Adrenal gland (tissue), 9 donors: ENCODE measurements at regions not wholly inside any gene's neighbourhood (a gene's known extent, or its start where the extent isn't known, plus 50 kb on each side); places are given as distances from the start of the nearest gene placed in this dataset.

ENCODE experiments used
- DNase-seq, 7 donors: peaks; one replicate each; pipeline ENCODE4 v3.0.0-alpha.2; 2019 to 2020
- H3K27ac ChIP-seq, 5 donors: fragments of 200-600 bp; sonication (generic) in 4 of 5; 1 replicate in 3 of 5; 2 replicates in 2 of 5; pipeline versions ENCODE4 v1.5.1 to v1.8.0; 2016 to 2020; ENCODE audit warnings: mild to moderate bottlenecking in 1 of 5
- H3K27me3 ChIP-seq: fragments of 200-600 bp; 2 replicates; pipeline ENCODE4 v1.8.0; 2021
- H3K36me3 ChIP-seq, 2 donors: fragments of 200-600 bp; replicated peaks in 1 of 2; 1 replicate in 1 of 2; 2 replicates in 1 of 2; pipeline versions ENCODE4 v1.5.1 to v1.8.0; 2018 to 2022
- H3K4me1 ChIP-seq, 2 donors: fragments of 200-600 bp; replicated peaks in 1 of 2; 1 replicate in 1 of 2; 2 replicates in 1 of 2; pipeline versions ENCODE4 v1.5.1 to v1.8.0; 2018 to 2021
- H3K4me3 ChIP-seq, 4 donors: fragments of 200-600 bp; sonication (generic) in 3 of 4; one replicate each; pipeline ENCODE4 v1.5.1; 2016 to 2018
- H3K9me3 ChIP-seq, 3 donors: fragments of 200-600 bp; sonication (generic) in 1 of 3; replicated peaks in 1 of 3; 1 replicate in 2 of 3; 2 replicates in 1 of 3; pipeline versions ENCODE4 v1.5.1 to v1.8.0; 2016 to 2021
- POLR2A ChIP-seq, 2 donors: fragments of 450-650 bp; IDR thresholded peaks; one replicate each; pipeline ENCODE4 v1.6.1; 2017; ENCODE audit warnings: antibody characterized with exemption in 2 of 2, mild to moderate bottlenecking in 2 of 2, moderate library complexity in 1 of 2
- WGBS, 4 donors: extraction: QIAGEN DNeasy Blood & Tissue Kit in 2 of 4; methylation state at CpG; one replicate each; pipeline versions ENCODE4 v1.1.5 to v1.1.7; 2013 to 2017; 5-methylcytosine and 5-hydroxymethylcytosine counted together
- intact Hi-C, 2 donors: fragments of 100-400 bp; cut with DNase I; formaldehyde crosslinking; loops; one replicate each; pipeline versions ENCODE4 v1.14.1 to v1.15.0; 2022 to 2023
- TF ChIP-seq, protein P1 (sequence below), 6 experiments: fragments of 450-650 bp in 4 of 6; fragments of 200-600 bp in 2 of 6; sonication (generic) in 1 of 6; IDR thresholded peaks; 1 replicate in 5 of 6; 2 replicates in 1 of 6; pipeline versions ENCODE4 v1.5.1 to v1.8.0; 2016 to 2021; ENCODE audit warnings: antibody characterized with exemption in 6 of 6, mild to moderate bottlenecking in 2 of 6, moderate library complexity in 1 of 6
- donor health status: healthy with polysubstance abuse.
- donor health status: Bipolar disorder and iron deficiency.
- donor health status: DM: yes; HTN: yes; CAD: no.
- donor health status: DM: no; HTN: no; CAD: no.
- donor health status: DM: no; HTN: no; CAD: no.

DNA sequence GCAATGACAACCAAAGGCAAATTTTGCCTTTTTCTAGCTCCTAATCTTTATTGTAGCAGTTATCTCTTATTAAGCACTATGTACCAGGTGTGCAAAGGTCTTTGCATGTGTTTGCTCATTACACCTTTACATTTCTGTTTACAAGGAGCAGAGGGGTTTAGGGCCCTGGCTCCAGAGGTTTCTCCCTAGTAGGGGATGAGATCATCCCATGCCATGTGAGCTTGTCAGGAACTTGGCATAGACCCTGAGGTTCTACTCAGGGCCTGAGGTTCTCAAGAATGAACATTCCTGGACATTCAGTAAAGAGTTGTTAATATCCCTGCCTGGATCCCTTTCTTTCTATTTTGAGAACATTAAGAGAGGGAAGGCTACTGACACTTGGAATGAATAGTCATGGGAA, 292.0 kb downstream of the RPAP3 start:
- intact Hi-C loops: no loop called here
- no peaks in the 10 kb centered on the region for H3K27me3 ChIP-seq
- no peak overlapping the region for H3K4me3 ChIP-seq
- TF ChIP-seq POLR2A (IDR thresholded peaks at IDR 0.05): no peak
- TF ChIP-seq, protein P1, sequence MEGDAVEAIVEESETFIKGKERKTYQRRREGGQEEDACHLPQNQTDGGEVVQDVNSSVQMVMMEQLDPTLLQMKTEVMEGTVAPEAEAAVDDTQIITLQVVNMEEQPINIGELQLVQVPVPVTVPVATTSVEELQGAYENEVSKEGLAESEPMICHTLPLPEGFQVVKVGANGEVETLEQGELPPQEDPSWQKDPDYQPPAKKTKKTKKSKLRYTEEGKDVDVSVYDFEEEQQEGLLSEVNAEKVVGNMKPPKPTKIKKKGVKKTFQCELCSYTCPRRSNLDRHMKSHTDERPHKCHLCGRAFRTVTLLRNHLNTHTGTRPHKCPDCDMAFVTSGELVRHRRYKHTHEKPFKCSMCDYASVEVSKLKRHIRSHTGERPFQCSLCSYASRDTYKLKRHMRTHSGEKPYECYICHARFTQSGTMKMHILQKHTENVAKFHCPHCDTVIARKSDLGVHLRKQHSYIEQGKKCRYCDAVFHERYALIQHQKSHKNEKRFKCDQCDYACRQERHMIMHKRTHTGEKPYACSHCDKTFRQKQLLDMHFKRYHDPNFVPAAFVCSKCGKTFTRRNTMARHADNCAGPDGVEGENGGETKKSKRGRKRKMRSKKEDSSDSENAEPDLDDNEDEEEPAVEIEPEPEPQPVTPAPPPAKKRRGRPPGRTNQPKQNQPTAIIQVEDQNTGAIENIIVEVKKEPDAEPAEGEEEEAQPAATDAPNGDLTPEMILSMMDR (IDR thresholded peaks at IDR 0.05): no peak
- H3K9me3 ChIP-seq: no peaks in the 10 kb centered on the region
- H3K4me1 ChIP-seq: no peaks in the 10 kb centered on the region
- DNase-seq: no peak
- no peaks in the 10 kb centered on the region for H3K36me3 ChIP-seq
- H3K27ac ChIP-seq: no peak overlapping the region

DNA sequence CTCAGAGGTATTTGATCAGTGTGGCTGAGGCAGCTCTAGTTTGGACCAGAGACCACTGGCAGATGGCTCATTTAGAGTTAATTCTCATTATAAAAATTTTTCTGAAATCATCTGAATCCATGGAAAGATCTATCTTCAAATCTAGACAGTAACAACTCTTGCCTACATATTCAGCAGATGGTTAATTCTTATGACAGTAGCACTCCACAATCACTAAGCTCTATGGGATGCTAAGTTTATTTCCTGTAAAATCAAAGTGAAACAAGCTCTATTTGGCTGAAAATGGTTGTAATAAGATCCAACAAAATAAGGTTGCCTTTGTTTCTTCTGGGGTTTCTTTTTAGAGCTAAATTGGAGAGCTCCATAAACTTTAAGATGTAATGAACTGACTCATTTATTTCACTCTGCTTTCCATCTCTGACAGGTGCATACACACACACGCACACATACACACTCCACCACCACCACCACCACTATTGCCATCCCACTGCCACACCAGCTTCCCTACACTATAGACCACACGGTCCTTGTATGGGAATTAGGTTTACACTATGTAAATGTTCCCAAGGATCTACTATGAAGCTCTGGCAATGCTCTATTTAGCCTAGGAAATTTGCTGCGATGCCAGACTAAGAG, 293.1 kb downstream of the RPAP3 start:
- no peak for TF ChIP-seq POLR2A (IDR thresholded peaks at IDR 0.05)
- TF ChIP-seq, protein P1 (IDR thresholded peaks at IDR 0.05): no peak
- Histone ChIP-seq H3K4me1 (no peaks in the 10 kb centered on the region), H3K9me3 (no peaks in the 10 kb centered on the region), H3K27me3 (no peaks in the 10 kb centered on the region), H3K4me3 (no peak overlapping the region), H3K27ac (no peak overlapping the region), H3K36me3 (no peaks in the 10 kb centered on the region)
- intact Hi-C loops: no loop called here
- 85 to 88% (median 86%) methylated on average over 3 of the region's 3 CpGs for WGBS, 4 donors
- no peak for DNase-seq

DNA sequence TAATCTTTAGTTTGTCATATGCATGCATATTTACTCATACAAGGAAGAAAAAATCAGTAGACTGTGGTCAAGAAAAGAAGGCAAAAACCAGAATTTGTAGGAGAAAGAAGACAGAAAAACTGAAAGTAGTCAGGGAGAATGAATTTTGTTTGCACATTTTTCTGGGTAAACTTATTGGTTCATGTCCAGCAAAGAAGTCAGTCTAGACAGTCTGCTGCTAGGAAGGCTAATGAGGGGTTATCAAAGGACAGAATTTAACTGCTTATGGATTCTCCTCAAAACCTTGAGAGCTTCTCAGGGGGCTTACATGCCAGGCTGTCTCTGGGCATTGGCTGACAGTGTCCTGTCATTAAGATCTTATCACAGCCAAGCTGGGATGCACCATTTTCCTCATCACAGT, 293.9 kb downstream of the RPAP3 start:
- no peaks in the 10 kb centered on the region for H3K9me3 ChIP-seq
- intact Hi-C loops: no loop called here
- H3K27ac ChIP-seq: no peak overlapping the region
- no peaks in the 10 kb centered on the region for H3K27me3 ChIP-seq
- no peak overlapping the region for H3K4me3 ChIP-seq
- H3K36me3 ChIP-seq: no peaks in the 10 kb centered on the region
- H3K4me1 ChIP-seq: no peaks in the 10 kb centered on the region
- no peak for TF ChIP-seq POLR2A (IDR thresholded peaks at IDR 0.05)
- TF ChIP-seq, protein P1 (IDR thresholded peaks at IDR 0.05): no peak
- no peak for DNase-seq

DNA sequence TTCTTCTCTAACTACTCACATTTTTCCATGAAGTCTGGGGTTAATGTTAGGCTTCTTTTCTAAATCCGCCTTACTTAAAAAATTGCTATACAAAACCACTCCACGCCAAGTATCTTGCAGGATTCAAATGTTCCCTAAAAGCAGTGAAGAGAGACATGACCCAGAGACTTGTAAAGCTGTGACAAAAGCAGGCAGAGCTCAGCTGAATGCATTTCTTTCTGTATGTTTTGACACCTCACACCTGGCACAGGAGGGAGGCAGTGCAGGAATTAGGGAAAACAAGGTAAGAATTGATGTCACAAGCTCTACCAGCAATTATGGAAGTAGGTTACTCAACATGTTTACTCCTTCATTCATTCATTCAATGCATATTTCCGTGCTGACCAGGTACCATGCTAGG, 295.0 kb downstream of the RPAP3 start:
- no peak for TF ChIP-seq POLR2A (IDR thresholded peaks at IDR 0.05)
- TF ChIP-seq, protein P1 (IDR thresholded peaks at IDR 0.05): no peak
- Histone ChIP-seq H3K27ac (no peak overlapping the region), H3K27me3 (no peaks in the 10 kb centered on the region), H3K4me1 (no peaks in the 10 kb centered on the region), H3K36me3 (no peaks in the 10 kb centered on the region), H3K9me3 (no peaks in the 10 kb centered on the region), H3K4me3 (no peak overlapping the region)
- DNase-seq: no peak
- 86 to 95% (median 92%) methylated on average over 3 of the region's 3 CpGs for WGBS, 4 donors
- intact Hi-C loops: no loop called here
